Chondrocyte (in vitro differentiated cells): ENCODE measurements at regions not wholly inside any gene's neighbourhood (a gene's known extent, or its start where the extent isn't known, plus 50 kb on each side); places are given as distances from the start of the nearest gene placed in this dataset.

Experiments used
- DNase-seq: peaks from one replicate; pipeline ENCODE4 v3.0.0; 2021; ENCODE audit warnings: mixed read lengths, low spot score
- H3K27ac Mint-ChIP-seq: one replicate; pipeline ENCODE4 v1.8.0; 2021; ENCODE audit warnings: mild to moderate bottlenecking, moderate library complexity, mixed read lengths; ENCODE audit not compliant: unreplicated experiment
- H3K27me3 Mint-ChIP-seq: 2 replicates; pipeline ENCODE4 v1.8.0; 2021; ENCODE audit warnings: low read depth, mixed read lengths
- H3K36me3 Mint-ChIP-seq: 2 replicates; pipeline ENCODE4 v1.8.0; 2021; ENCODE audit warnings: low read depth, mixed read lengths
- H3K4me1 Mint-ChIP-seq: 2 replicates; pipeline ENCODE4 v1.8.0; 2021; ENCODE audit warnings: low read depth, mild to moderate bottlenecking, mixed read lengths
- H3K4me3 Mint-ChIP-seq: one replicate; pipeline ENCODE4 v1.8.0; 2021; ENCODE audit warnings: mild to moderate bottlenecking, moderate library complexity, mixed read lengths; ENCODE audit not compliant: unreplicated experiment
- H3K9me3 Mint-ChIP-seq: 2 replicates; pipeline ENCODE4 v1.8.0; 2021; ENCODE audit warnings: low read depth, mixed read lengths
- CTCF ChIP-seq: fragments of 200-600 bp; sonication (generic); IDR thresholded peaks from 2 replicates; pipeline ENCODE4 v1.5.0; 2021; ENCODE audit warnings: antibody characterized with exemption, mild to moderate bottlenecking, moderate library complexity

- no peak overlapping the region for H3K4me3 Mint-ChIP-seq
- H3K27ac Mint-ChIP-seq: no peak overlapping the region
- H3K4me1 Mint-ChIP-seq: no peaks in the 10 kb centered on the region
- no peaks in the 10 kb centered on the region for H3K27me3 Mint-ChIP-seq
- TF ChIP-seq CTCF: no peak
- no peaks in the 10 kb centered on the region for H3K36me3 Mint-ChIP-seq
- DNase-seq: no peak
- peaks cover 3% of the 10 kb centered on the region for H3K9me3 Mint-ChIP-seq
Measured at GRCh38 chr4:20440170-20440569, 188.5 kb downstream of the SLIT2 start.

- Mint-ChIP-seq H3K4me3 (no peak overlapping the region), H3K4me1 (peaks cover 4% of the 10 kb centered on the region), H3K36me3 (no peaks in the 10 kb centered on the region), H3K27me3 (no peaks in the 10 kb centered on the region), H3K9me3 (no peaks in the 10 kb centered on the region), H3K27ac (no peak overlapping the region)
- DNase-seq: no peak
- TF ChIP-seq CTCF: no peak
Measured at GRCh38 chr4:20443015-20443805, 191.5 kb downstream of the SLIT2 start.

GRCh38 chr4:20444599-20445337 lies 193.1 kb downstream of the SLIT2 start:
- no peaks in the 10 kb centered on the region for H3K9me3 Mint-ChIP-seq
- H3K27ac Mint-ChIP-seq: no peak overlapping the region
- TF ChIP-seq CTCF: no peak
- DNase-seq: no peak
- no peak overlapping the region for H3K4me3 Mint-ChIP-seq
- no peaks in the 10 kb centered on the region for H3K36me3 Mint-ChIP-seq
- H3K27me3 Mint-ChIP-seq: no peaks in the 10 kb centered on the region
- peaks cover 4% of the 10 kb centered on the region for H3K4me1 Mint-ChIP-seq

- Mint-ChIP-seq H3K27ac (no peak overlapping the region), H3K27me3 (no peaks in the 10 kb centered on the region), H3K9me3 (no peaks in the 10 kb centered on the region), H3K4me1 (peaks cover 4% of the 10 kb centered on the region), H3K4me3 (no peak overlapping the region), H3K36me3 (no peaks in the 10 kb centered on the region)
- no peak for TF ChIP-seq CTCF
- no peak for DNase-seq
Measured at GRCh38 chr4:20445933-20446723, 194.4 kb downstream of the SLIT2 start.

GRCh38 chr4:20447103-20447502 lies 195.4 kb downstream of the SLIT2 start:
- H3K27ac Mint-ChIP-seq: no peak overlapping the region
- H3K9me3 Mint-ChIP-seq: no peaks in the 10 kb centered on the region
- no peaks in the 10 kb centered on the region for H3K27me3 Mint-ChIP-seq
- H3K36me3 Mint-ChIP-seq: no peaks in the 10 kb centered on the region
- H3K4me1 Mint-ChIP-seq: peaks cover 4% of the 10 kb centered on the region
- no peak for DNase-seq
- no peak overlapping the region for H3K4me3 Mint-ChIP-seq
- no peak for TF ChIP-seq CTCF
